HK-2 (cell line): ENCODE measurements at regions not wholly inside any gene's neighbourhood (a gene's known extent, or its start where the extent isn't known, plus 50 kb on each side); places are given as distances from the start of the nearest gene placed in this dataset.

ENCODE experiments used
- DNase-seq: peaks from one replicate; pipeline ENCODE4 v3.0.0-alpha.2; 2018; ENCODE audit not compliant: unreplicated experiment

GRCh38 chr20:52818491-52818890 is 153.7 kb upstream of the TSHZ2 start:
- no peak for DNase-seq

- no peak for DNase-seq
These were observed 154.2 kb upstream of the TSHZ2 start for GRCh38 chr20:52817981-52818380.

GRCh38 chr20:52817511-52817910 is 154.6 kb upstream of the TSHZ2 start:
- DNase-seq = no peak

- DNase-seq = no peak
These were observed 157.8 kb upstream of the TSHZ2 start for GRCh38 chr20:52814371-52814770.

GRCh38 chr20:52812231-52812847 is 159.8 kb upstream of the TSHZ2 start:
- no peak for DNase-seq

- no peak for DNase-seq
These were observed 163.2 kb upstream of the TSHZ2 start for GRCh38 chr20:52809003-52809402.

- no peak for DNase-seq
These were observed 165.2 kb upstream of the TSHZ2 start for GRCh38 chr20:52806918-52807317.

GRCh38 chr20:52805843-52806242 is 166.3 kb upstream of the TSHZ2 start:
- no peak for DNase-seq

- DNase-seq = no peak
These were observed 166.9 kb upstream of the TSHZ2 start for GRCh38 chr20:52805296-52805571.

- DNase-seq = no peak
These were observed 167.5 kb upstream of the TSHZ2 start for GRCh38 chr20:52804497-52805295.

- DNase-seq = no peak
These were observed 170.5 kb upstream of the TSHZ2 start for GRCh38 chr20:52801628-52802006.

- DNase-seq = no peak
These were observed 171.2 kb upstream of the TSHZ2 start for GRCh38 chr20:52800734-52801627.

GRCh38 chr20:52799130-52799529 is 173.0 kb upstream of the TSHZ2 start:
- DNase-seq = no peak

GRCh38 chr20:52798124-52798523 is 174.0 kb upstream of the TSHZ2 start:
- no peak for DNase-seq

GRCh38 chr20:52794853-52795252 is 177.3 kb upstream of the TSHZ2 start:
- DNase-seq = no peak

- DNase-seq = no peak
These were observed 178.7 kb upstream of the TSHZ2 start for GRCh38 chr20:52793339-52793963.

GRCh38 chr20:52791091-52791490 is 181.1 kb upstream of the TSHZ2 start:
- no peak for DNase-seq

GRCh38 chr20:52789716-52790115 is 182.4 kb upstream of the TSHZ2 start:
- no peak for DNase-seq

GRCh38 chr20:52787962-52788361 is 184.2 kb upstream of the TSHZ2 start:
- DNase-seq = no peak

- no peak for DNase-seq
These were observed 184.9 kb upstream of the TSHZ2 start for GRCh38 chr20:52787216-52787615.

- no peak for DNase-seq
These were observed 186.5 kb upstream of the TSHZ2 start for GRCh38 chr20:52785679-52786078.

GRCh38 chr20:52783769-52784168 is 188.4 kb upstream of the TSHZ2 start:
- peak; percentile 7 for DNase-seq
